ENCODE measurements at regions not wholly inside any gene's neighbourhood (a gene's known extent, or its start where the extent isn't known, plus 50 kb on each side); places are given as distances from the start of the nearest gene placed in this dataset.
A peak's percentile ranks its signal among the peaks of the same experiment; 100 is the strongest.

- DNase-seq (no peak), ATAC-seq (no peak)
- TF ChIP-seq, protein P1, sequence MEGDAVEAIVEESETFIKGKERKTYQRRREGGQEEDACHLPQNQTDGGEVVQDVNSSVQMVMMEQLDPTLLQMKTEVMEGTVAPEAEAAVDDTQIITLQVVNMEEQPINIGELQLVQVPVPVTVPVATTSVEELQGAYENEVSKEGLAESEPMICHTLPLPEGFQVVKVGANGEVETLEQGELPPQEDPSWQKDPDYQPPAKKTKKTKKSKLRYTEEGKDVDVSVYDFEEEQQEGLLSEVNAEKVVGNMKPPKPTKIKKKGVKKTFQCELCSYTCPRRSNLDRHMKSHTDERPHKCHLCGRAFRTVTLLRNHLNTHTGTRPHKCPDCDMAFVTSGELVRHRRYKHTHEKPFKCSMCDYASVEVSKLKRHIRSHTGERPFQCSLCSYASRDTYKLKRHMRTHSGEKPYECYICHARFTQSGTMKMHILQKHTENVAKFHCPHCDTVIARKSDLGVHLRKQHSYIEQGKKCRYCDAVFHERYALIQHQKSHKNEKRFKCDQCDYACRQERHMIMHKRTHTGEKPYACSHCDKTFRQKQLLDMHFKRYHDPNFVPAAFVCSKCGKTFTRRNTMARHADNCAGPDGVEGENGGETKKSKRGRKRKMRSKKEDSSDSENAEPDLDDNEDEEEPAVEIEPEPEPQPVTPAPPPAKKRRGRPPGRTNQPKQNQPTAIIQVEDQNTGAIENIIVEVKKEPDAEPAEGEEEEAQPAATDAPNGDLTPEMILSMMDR (IDR thresholded peaks at IDR 0.05): no peak
- no peaks in the 10 kb centered on the region for H3K36me3 ChIP-seq (ENCODE audit: low read depth)
- H3K9me3 ChIP-seq: no peaks in the 10 kb centered on the region
- no peak overlapping the region for H3K4me3 ChIP-seq
- intact Hi-C loops (cut with DNase I, micrococcal nuclease): no loop called here
- no peaks in the 10 kb centered on the region for H3K4me1 ChIP-seq (ENCODE audit: low read depth)
These were observed 558.5 kb downstream of the MN1 start for GRCh38 chr22:27242917-27243589.

- Histone ChIP-seq H3K9me3 (no peaks in the 10 kb centered on the region), H3K4me1 (ENCODE audit: low read depth) (no peaks in the 10 kb centered on the region), H3K36me3 (ENCODE audit: low read depth) (no peaks in the 10 kb centered on the region), H3K4me3 (no peak overlapping the region)
- ATAC-seq (no peak), DNase-seq (no peak)
- intact Hi-C loops (cut with DNase I, micrococcal nuclease): no loop called here
- TF ChIP-seq, protein P1 (IDR thresholded peaks at IDR 0.05): no peak
These were observed 557.2 kb downstream of the MN1 start for GRCh38 chr22:27244328-27244727.

DNA sequence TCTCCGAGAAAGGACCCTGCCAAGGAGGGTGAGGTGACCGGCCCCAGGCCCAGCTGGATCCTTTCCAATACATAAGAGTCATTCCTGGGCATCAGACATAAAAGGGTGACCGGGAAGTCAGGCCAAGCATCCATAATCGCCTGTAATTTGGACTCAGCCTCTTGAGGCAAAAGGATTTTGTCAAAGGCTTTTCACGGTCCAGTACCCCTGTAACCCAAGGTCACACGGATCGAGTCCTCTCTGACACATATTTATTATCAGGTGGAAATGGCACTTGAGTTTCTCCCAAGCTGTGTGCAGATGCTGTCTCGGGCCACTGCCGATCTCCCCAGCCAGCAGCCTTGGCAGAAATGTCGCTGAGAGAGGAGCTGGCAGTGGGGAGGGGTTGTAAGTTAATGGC is 556.5 kb downstream of the MN1 start:
- ATAC-seq: no peak
- no peaks in the 10 kb centered on the region for H3K4me1 ChIP-seq (ENCODE audit: low read depth)
- intact Hi-C loops (cut with DNase I, micrococcal nuclease): no loop called here
- no peaks in the 10 kb centered on the region for H3K9me3 ChIP-seq
- no peaks in the 10 kb centered on the region for H3K36me3 ChIP-seq (ENCODE audit: low read depth)
- TF ChIP-seq, protein P1 (IDR thresholded peaks at IDR 0.05): no peak
- no peak overlapping the region for H3K4me3 ChIP-seq
- no peak for DNase-seq

- no peak for DNase-seq
- no peaks in the 10 kb centered on the region for H3K36me3 ChIP-seq (ENCODE audit: low read depth)
- ATAC-seq: no peak
These were observed 555.0 kb downstream of the MN1 start for GRCh38 chr22:27246558-27246957.

DNA sequence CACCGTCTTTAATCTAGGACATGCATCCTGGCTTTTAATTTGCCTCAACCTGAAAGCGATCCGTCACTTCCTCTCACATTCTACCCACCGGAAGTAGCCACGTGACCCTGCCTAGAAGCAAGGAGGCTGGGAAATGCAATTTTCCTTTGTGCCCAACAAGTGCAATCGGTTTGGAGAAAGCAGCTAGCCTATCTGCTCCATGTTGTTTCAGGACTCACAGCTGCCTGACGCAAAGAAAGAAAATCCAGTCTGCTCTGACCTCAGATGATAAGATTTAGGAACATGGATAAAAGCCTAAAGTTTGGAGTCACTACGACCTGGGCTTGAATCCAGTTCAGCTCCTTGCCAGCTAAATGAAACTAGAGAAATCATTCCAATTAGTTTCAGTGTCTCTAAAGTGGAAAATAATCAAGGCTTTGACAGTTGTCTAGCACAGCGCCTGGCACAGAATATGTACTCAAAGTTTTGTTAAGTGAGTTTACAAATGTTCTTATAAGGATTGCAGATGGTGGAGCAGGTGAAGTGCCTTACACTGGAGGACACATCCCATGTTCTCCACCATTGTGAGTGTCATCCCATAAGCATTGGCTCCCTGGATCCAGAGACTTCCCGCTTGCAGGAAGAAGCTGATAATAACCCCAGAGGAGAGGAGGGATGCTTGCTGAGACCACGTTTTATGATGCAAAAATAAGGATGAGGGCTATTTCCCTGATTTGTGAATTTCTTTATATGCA is 553.7 kb downstream of the MN1 start:
- TF ChIP-seq, protein P1 (IDR thresholded peaks at IDR 0.05): no peak
- H3K4me1 ChIP-seq (ENCODE audit: low read depth): no peaks in the 10 kb centered on the region
- no peaks in the 10 kb centered on the region for H3K36me3 ChIP-seq (ENCODE audit: low read depth)
- intact Hi-C loops (cut with DNase I, micrococcal nuclease): no loop called here
- DNase-seq: peak in 1 of 3 donors; percentile 13
- no peaks in the 10 kb centered on the region for H3K9me3 ChIP-seq
- no peak for ATAC-seq
- no peak overlapping the region for H3K4me3 ChIP-seq

More at GRCh38 chr22:27246558-27246957, 555.0 kb downstream of the MN1 start:
- TF ChIP-seq, protein P1 (IDR thresholded peaks at IDR 0.05): no peak
- intact Hi-C loops (cut with DNase I, micrococcal nuclease): no loop called here
- Histone ChIP-seq H3K4me1 (ENCODE audit: low read depth) (no peaks in the 10 kb centered on the region), H3K9me3 (no peaks in the 10 kb centered on the region), H3K4me3 (no peak overlapping the region)
